ENCODE measurements at regions not wholly inside any gene's neighbourhood (a gene's known extent, or its start where the extent isn't known, plus 50 kb on each side); places are given as distances from the start of the nearest gene placed in this dataset.

DNA sequence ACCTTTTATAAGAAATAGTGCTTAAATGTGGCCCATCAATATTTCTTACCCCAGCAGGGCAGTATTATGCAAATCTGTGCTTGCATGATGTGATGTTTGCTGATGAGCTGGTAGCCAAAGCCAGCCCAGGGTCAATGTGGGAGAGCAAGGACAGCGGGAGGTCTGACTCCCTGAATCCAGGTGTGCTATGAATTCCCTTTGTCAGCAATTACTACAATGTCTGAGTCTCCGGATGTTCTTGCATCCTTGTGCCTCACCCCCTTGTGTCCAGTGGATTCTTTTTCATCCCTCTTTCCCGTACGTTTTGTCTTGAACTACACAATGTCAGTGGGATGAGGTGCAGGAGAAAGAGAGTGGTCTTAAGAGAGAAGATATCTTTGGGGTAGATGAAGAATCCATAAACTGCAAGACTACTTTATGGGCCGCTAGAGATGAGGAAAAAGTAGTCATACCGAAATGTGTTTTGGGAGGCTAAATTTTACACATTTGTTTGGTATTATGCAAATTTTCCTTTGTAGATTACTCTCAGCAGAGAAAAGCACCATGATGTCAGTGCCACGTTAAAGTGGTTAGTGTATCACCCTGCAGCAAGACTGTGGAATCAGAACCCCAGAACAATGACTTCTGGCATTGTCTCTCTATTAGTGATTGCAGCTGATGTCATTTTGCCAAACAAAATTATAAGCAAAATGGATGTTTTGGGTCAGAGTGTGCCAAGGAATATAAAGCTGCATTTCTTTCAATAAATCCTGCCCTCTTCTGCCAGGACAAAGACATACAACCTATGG lies 53.5 kb upstream of the TSHZ3 start:
- no peak for DNase-seq

GRCh38 chr19:31406106-31406505 lies 56.9 kb upstream of the TSHZ3 start:
- no peak for DNase-seq

DNA sequence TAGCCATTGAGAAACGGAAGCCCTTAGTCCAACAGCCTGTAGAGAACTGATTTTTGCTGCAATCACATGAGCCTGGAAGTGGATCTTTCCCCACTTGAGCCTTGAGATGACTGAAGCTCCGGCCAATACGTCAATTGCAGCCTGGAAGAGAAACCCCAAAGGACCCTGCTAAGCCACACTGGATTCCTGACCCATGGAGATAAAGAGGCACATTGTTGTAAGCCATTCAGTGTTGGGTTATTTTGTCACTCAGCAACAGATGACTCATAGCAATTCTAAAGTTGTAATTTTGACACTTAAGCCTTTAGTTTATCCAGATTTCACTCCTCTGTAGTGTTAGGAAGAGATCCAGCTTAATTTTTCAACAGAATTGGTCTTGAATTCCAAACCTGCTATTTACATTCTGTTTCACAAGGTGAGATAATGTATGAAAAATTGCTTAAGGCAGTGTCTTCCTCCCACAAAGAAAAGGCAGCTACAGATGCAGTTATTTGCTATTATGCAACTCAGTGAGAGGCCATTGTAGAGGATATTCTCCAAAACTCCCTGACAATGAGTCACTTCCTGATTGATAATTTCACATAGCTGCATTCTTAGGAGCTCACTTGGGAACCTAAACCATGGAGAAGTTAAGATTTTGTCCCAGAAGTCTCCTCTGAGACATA lies 59.4 kb upstream of the TSHZ3 start:
- DNase-seq: no peak

GRCh38 chr19:31413353-31413752 lies 64.1 kb upstream of the TSHZ3 start:
- no peak for DNase-seq

DNA sequence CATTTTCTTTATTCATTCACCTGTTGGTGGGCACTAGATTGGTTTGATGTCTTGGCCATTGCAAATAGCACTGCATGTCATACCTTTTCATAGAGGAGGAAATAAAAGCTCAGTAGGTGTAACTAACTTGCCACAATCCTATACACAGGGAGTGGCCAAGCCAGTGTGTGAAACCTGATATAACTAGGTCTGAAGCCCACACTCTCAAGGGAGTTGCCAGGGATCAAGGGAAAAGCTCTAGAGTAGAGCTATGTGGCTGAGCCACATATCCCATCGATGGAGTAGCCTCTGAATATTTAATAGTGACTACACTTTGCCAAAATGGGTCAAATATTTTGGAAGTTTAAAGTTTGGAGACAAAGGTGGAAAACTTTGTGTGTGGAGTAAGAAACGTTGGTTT lies 66.1 kb upstream of the TSHZ3 start:
- no peak for DNase-seq

GRCh38 chr19:31416548-31416947 lies 67.3 kb upstream of the TSHZ3 start:
- no peak for DNase-seq

- DNase-seq: no peak
Measured at GRCh38 chr19:31418055-31418454, 68.8 kb upstream of the TSHZ3 start.

DNA sequence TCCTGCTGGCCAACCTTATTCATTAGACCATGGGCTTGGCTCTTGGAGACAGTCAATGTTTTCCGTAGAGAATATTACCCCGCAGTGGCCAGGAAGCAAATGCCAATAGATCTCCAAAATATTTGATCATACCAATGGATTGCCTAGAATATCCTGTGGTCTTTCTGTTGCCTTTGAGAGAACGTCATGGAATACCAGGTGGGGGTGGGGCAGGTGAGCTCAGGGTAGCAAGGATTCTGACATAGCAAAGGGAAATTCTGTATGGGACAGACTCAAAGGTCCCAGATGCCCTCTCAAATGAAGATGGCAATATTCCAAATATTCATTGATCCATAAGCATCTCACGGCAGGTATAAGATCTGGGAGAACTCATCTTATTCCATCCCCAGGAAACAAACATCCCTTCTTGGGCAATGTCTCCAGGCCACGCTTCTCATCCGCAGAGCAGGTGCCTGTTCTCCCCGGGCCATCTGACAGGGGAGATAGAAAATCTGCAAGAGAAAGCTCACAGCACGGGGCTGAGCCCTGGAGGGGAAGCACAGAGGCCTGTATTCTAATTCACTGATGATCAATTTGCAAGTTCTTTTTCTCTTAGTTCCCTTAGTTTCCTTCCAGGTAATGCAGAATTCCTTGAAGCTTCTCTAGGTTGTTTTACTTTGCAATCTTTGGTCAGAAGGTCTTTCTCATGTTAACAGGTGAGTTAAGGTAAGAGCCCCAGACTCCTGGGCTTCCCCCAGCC lies 69.6 kb upstream of the TSHZ3 start:
- no peak for DNase-seq

DNA sequence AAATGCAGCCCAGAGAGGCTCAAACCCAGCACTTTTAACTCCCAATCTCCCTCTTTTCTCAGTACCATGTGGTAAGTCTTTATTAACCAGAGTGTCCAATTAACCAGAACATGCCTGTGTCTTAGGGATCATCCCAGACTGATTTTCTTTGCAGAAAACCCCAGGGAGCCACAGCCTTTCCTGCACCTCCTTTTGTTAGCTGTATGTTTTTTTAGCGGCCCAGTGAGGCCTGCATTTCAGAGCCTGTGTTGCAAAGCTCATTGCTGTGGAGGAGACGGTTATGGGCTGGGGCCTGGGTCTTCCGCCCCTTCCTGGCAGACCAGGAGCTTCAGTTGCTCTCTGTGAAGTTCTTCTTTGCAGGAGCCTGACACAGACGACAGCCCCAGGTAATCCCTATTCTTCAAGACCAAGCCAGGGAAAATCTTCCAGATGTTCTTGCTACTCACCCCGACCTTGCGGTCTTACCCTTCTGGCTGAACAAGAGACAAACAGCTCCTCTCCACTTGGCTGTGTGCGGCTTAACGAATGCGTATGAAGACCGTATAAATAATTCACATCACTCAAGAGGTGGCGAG lies 70.7 kb upstream of the TSHZ3 start:
- no peak for DNase-seq

DNA sequence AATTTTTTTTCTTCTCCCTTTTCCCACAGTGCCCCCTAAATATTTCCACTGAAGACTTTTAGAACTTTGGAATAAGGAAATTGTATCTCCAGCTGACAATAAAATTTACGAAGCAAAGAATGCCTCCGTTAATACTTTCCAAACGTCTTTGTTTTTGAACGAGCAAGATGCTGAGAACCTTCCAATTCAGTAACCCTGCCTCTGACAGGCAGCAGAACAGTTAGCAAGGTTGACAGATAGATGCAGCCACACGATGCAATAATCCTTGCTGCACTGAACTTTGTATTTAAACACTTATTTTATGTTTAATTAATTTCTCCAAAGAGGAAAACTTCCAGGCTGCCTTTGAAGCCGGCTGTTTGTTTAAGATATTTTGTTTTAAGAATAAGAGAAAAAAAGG lies 71.8 kb upstream of the TSHZ3 start:
- no peak for DNase-seq

DNA sequence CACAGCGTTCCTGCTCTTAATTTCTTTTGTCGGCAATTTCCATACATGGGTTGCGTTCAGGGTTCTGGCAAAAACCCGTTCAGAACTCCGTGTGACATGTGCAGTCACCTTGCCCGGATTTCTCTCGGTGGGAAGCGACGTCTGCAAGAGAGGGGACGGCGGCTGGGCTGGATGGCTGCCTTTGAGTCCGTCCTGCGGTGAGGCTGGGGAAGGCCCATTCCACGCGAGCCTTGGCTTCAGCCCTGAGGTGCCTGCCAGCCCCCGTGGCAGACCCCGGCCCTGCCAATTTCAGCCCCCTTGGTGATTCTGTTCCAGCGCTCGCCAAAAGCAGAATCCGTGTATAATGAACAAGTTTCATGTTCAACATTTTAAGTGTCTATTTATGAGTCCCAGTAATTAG lies 72.6 kb upstream of the TSHZ3 start:
- DNase-seq: no peak

DNA sequence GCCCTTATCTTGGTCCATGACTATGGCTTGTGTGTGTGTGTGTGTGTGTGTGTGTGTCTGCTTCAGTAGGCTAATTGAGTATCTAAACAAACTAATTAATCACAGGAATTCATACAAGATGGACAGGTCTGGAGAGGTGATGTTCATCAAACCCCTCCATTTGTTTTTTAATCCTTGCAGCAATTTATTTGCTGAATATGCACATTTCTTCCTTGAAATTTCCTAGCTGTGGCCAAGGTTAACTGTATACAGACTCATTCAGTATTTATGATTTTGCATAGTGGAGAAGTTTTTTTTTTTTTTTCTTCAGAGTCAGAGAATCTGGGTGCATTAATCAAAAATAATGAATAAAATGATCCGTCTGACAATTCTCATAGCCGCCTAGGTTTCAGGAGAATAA lies 74.7 kb upstream of the TSHZ3 start:
- DNase-seq: no peak

GRCh38 chr19:31424861-31425620 lies 75.8 kb upstream of the TSHZ3 start:
- no peak for DNase-seq

- no peak for DNase-seq
Measured at GRCh38 chr19:31427857-31428256, 78.6 kb upstream of the TSHZ3 start.

- no peak for DNase-seq
Measured at GRCh38 chr19:31430381-31430780, 81.1 kb upstream of the TSHZ3 start.

DNA sequence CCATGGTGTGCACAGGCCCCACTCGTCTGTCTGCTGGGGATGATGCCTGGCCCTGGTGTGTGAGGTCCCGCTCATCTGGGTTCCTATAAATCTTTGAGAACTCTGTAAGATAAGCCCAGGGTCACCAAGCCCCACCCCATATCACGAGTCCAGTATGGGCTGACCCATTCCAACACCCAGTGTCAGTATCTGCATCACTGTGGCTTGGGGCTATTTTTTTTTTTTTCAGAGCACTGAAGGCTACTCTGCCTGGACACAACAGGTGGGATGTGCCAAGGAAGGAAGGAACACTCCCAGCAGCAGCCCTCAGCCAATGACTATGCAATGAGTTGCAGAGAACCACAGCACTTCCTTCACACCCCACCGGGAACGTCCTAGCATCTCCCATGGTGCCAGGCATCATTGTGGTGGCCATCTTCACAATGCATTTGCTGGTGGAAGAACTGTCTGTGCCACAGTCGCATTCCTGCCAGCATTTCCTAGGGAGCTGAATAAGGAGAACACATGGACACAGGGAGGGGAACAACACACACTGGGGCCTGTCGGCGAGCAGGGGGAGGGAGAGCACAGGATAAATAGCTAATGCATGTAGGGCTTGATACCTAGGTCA lies 83.1 kb upstream of the TSHZ3 start:
- no peak for DNase-seq

DNA sequence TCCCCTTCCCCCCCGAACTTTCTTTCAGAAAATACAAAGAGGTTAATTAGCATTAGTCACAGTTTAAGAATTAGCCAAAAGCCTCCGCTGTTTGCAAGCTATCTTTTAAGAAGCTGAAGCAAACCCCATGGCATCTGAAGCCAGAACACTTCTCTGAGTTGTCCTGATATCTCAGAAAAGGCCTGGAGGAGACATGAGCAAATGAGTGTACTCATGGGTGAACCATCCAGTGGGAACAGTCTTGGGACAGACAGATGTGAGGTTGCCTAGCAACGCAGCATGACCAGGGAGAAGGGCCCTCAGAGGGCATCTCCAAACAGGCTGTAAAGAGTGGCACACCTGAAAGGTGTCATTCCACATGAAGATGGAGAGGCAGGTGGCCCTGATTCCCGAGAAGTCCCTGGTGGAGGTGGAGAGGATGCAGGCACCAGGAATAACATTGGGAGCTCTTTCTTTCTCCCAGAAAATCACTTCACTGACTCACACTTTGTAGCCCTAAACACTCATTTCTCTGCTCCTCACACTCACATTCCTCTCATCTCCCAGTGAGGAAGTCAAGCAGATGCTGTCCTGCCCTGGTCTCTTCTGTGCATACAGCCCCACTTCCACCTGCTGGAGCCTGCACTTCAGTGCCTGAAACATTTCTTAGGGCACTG lies 87.0 kb upstream of the TSHZ3 start:
- no peak for DNase-seq

- no peak for DNase-seq
Measured at GRCh38 chr19:31438401-31439269, 89.4 kb upstream of the TSHZ3 start.

GRCh38 chr19:31439270-31439573 lies 90.0 kb upstream of the TSHZ3 start:
- no peak for DNase-seq

- DNase-seq: no peak
Measured at GRCh38 chr19:31444931-31445330, 95.7 kb upstream of the TSHZ3 start.

- no peak for DNase-seq
Measured at GRCh38 chr19:31445406-31445805, 96.2 kb upstream of the TSHZ3 start.

All from NCI-H526 (cell line).